A673 (cell line): ENCODE measurements at regions not wholly inside any gene's neighbourhood (a gene's known extent, or its start where the extent isn't known, plus 50 kb on each side); places are given as distances from the start of the nearest gene placed in this dataset.

ENCODE experiments used
- BruUV-seq: library from RNA; stranded (reverse); fragments of 400-500 nt; replicated peaks from 2 replicates; lab custom pipeline; 2021; lab: Mats Ljungman, UMichigan
- CTCF ChIA-PET: fragments of 300-600 bp; sonication (Branson Sonifier 250); formaldehyde crosslinking; loops from one replicate; lab custom pipeline; 2022; ENCODE audit warnings: antibody characterized with exemption; lab: Charles Lee
- POLR2A ChIA-PET: fragments of 300-600 bp; sonication (Branson Sonifier 250); formaldehyde crosslinking; loops from one replicate; lab custom pipeline; 2022; ENCODE audit warnings: antibody characterized with exemption; ENCODE audit not compliant: low non-redundant PET; lab: Charles Lee
- DNase-seq: peaks from one replicate; pipeline ENCODE4 v3.0.0-alpha.2; 2015; ENCODE audit warnings: low spot score
- H3K27ac ChIP-seq: fragments of 200-600 bp; sonication (generic); 2 replicates; pipeline ENCODE4 v1.5.1; 2016; ENCODE audit warnings: mixed run types, low read depth, mild to moderate bottlenecking, mixed read lengths, antibody characterized with exemption, low read length; ENCODE audit not compliant: poor library complexity, severe bottlenecking
- H3K27me3 ChIP-seq: fragments of 200-600 bp; sonication (generic); replicated peaks from 2 replicates; pipeline ENCODE4 v1.6.1; 2017; ENCODE audit warnings: mixed run types, low read depth, mild to moderate bottlenecking, mixed read lengths, antibody characterized with exemption, low read length; ENCODE audit not compliant: insufficient read depth, poor library complexity
- H3K36me3 ChIP-seq: fragments of 200-600 bp; sonication (generic); 2 replicates; pipeline ENCODE4 v1.6.1; 2016; ENCODE audit warnings: mixed run types, mild to moderate bottlenecking, mixed read lengths, antibody characterized with exemption, low read length; ENCODE audit not compliant: insufficient read depth, poor library complexity, severe bottlenecking
- H3K4me1 ChIP-seq: fragments of 200-600 bp; sonication (generic); 2 replicates; pipeline ENCODE4 v1.6.1; 2017; ENCODE audit warnings: mixed run types, mild to moderate bottlenecking, mixed read lengths, antibody characterized with exemption, low read length; ENCODE audit not compliant: insufficient read depth, poor library complexity, severe bottlenecking
- H3K4me3 ChIP-seq: fragments of 200-600 bp; sonication (generic); 2 replicates; pipeline ENCODE4 v1.5.1; 2016; ENCODE audit warnings: low read depth, mixed run types, mild to moderate bottlenecking, mixed read lengths, low read length; ENCODE audit not compliant: poor library complexity, severe bottlenecking
- H3K9me3 ChIP-seq: fragments of 200-600 bp; sonication (generic); 2 replicates; pipeline ENCODE4 v1.6.1; 2016; ENCODE audit warnings: mixed run types, low read depth, mild to moderate bottlenecking, mixed read lengths, antibody characterized with exemption, low read length; ENCODE audit not compliant: poor library complexity, severe bottlenecking
- EZH2 ChIP-seq: fragments of 200-600 bp; sonication (generic); IDR thresholded peaks from 2 replicates; pipeline ENCODE4 v1.6.1; 2017; ENCODE audit warnings: borderline replicate concordance, low read depth, mild to moderate bottlenecking, mixed read lengths, antibody characterized with exemption, low read length; ENCODE audit not compliant: poor library complexity, severe bottlenecking
- intact Hi-C: fragments of 100-400 bp; cut with micrococcal nuclease; formaldehyde crosslinking; loops from one replicate; pipeline ENCODE4 v1.10.0; 2022; ENCODE audit not compliant: unreplicated experiment
- TF ChIP-seq, protein P1 (sequence below): fragments of 300-800, 200-600 bp; sonication (generic); conservative IDR thresholded peaks from 2 replicates; pipeline ENCODE4 v1.5.1; 2017; ENCODE audit warnings: low read depth, mild to moderate bottlenecking, antibody characterized with exemption, low read length, moderate library complexity, mixed read lengths

DNA sequence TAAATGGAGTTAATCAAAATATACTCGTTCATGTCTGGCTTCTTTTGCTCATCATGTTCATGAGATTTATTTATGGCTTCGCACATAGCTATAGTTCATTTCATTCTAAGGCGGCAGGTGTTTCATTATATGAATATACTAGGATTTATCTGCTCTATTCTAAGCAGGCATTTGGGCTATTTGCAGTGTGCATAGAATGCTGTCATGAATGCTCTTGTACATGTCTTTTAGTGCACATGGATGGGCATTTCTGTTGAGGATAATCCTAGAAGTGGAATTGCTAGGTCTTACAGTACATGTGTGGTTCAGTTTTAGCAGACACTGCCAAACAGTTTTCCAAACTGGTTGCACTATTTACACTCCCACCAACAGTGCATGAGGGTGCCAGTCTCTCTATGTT, 285.3 kb upstream of the ADRA1B start:
- Histone ChIP-seq H3K4me1 (no peaks in the 10 kb centered on the region), H3K27me3 (no peaks in the 10 kb centered on the region), H3K27ac (no peak overlapping the region), H3K4me3 (no peak overlapping the region), H3K36me3 (no peaks in the 10 kb centered on the region), H3K9me3 (no peaks in the 10 kb centered on the region)
- BruUV-seq: no TSS peak
- DNase-seq: no peak
- ChIA-PET POLR2A (no interaction called here), CTCF (no interaction called here)
- TF ChIP-seq EZH2: no peak
- TF ChIP-seq, protein P1, sequence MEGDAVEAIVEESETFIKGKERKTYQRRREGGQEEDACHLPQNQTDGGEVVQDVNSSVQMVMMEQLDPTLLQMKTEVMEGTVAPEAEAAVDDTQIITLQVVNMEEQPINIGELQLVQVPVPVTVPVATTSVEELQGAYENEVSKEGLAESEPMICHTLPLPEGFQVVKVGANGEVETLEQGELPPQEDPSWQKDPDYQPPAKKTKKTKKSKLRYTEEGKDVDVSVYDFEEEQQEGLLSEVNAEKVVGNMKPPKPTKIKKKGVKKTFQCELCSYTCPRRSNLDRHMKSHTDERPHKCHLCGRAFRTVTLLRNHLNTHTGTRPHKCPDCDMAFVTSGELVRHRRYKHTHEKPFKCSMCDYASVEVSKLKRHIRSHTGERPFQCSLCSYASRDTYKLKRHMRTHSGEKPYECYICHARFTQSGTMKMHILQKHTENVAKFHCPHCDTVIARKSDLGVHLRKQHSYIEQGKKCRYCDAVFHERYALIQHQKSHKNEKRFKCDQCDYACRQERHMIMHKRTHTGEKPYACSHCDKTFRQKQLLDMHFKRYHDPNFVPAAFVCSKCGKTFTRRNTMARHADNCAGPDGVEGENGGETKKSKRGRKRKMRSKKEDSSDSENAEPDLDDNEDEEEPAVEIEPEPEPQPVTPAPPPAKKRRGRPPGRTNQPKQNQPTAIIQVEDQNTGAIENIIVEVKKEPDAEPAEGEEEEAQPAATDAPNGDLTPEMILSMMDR: no peak
- intact Hi-C loops: no loop called here

DNA sequence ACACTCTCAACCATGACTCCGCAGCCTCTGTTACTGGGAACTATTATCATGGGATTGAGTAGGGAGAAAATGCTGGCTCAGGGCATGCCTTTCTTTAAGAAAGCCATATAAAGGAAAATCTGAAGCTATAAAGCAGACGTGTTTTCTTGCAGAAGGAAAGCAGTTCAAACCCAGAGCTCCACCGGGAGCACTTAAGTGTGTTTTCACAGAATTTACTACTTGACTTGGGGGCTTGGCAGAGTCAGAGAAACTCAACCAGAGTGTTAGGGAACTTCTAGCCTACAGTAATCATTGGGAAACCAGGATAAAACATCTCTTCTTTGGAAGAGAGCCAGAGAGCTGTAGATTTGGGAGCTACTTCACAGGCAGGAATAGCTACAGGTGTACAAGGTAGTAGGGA, 283.4 kb upstream of the ADRA1B start:
- Histone ChIP-seq H3K4me1 (no peaks in the 10 kb centered on the region), H3K27me3 (no peaks in the 10 kb centered on the region), H3K9me3 (no peaks in the 10 kb centered on the region), H3K27ac (no peak overlapping the region), H3K4me3 (no peak overlapping the region), H3K36me3 (no peaks in the 10 kb centered on the region)
- ChIA-PET POLR2A (no interaction called here), CTCF (no interaction called here)
- DNase-seq: no peak
- TF ChIP-seq, protein P1: no peak
- TF ChIP-seq EZH2: no peak
- no TSS peak for BruUV-seq
- intact Hi-C loops: no loop called here

DNA sequence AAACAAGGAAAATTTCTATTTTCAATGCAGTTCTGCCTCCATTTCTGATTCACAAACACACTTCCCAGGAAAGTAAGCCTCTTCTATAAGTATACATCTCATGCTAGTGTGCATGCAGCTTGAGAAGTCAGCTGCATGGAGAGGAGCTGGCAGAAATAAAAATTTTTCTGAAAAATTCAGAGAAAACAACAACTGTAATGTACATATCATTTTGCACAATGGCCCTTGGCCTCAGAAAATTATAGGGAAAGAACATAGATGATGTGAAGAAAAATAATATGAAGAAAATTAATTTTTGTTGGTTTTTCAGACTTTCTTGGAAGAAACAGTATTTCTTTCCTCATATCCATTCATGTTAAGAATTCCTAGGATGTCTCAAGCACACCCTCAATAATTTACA, 277.8 kb upstream of the ADRA1B start:
- intact Hi-C loops: no loop called here

More for the DNA sequence above, 277.8 kb upstream of the ADRA1B start:
- CTCF ChIA-PET: no interaction called here
- no TSS peak for BruUV-seq
- TF ChIP-seq, protein P1: no peak
- no peak for TF ChIP-seq EZH2
- no peaks in the 10 kb centered on the region for H3K9me3 ChIP-seq
- H3K4me3 ChIP-seq: no peak overlapping the region
- H3K27ac ChIP-seq: no peak overlapping the region
- DNase-seq: no peak
- H3K27me3 ChIP-seq: no peaks in the 10 kb centered on the region
- POLR2A ChIA-PET: no interaction called here
- H3K36me3 ChIP-seq: no peaks in the 10 kb centered on the region
- no peaks in the 10 kb centered on the region for H3K4me1 ChIP-seq
